Fibroblast of pulmonary artery (primary cell): ENCODE measurements at regions not wholly inside any gene's neighbourhood (a gene's known extent, or its start where the extent isn't known, plus 50 kb on each side); places are given as distances from the start of the nearest gene placed in this dataset.
"Not testable (repeated sequence)": the region's sequence is repeated elsewhere in the genome, so short reads cannot be mapped to it uniquely, and the experiment has no call there.

ENCODE experiments used
- DNase-seq: peaks from one replicate; pipeline ENCODE4 v3.0.0-alpha.2; 2010; ENCODE audit warnings: low read depth
- H3K4me3 ChIP-seq: replicated peaks from 2 replicates; pipeline ENCODE4 v1.5.1; 2011; ENCODE audit warnings: low read depth, mild to moderate bottlenecking, control low read depth, low read length, moderate library complexity
- CTCF ChIP-seq: IDR thresholded peaks from 2 replicates; pipeline ENCODE4 v1.5.1; 2011; ENCODE audit warnings: mild to moderate bottlenecking, control low read depth, low read length, inconsistent platforms; ENCODE audit errors: missing control alignments

DNA sequence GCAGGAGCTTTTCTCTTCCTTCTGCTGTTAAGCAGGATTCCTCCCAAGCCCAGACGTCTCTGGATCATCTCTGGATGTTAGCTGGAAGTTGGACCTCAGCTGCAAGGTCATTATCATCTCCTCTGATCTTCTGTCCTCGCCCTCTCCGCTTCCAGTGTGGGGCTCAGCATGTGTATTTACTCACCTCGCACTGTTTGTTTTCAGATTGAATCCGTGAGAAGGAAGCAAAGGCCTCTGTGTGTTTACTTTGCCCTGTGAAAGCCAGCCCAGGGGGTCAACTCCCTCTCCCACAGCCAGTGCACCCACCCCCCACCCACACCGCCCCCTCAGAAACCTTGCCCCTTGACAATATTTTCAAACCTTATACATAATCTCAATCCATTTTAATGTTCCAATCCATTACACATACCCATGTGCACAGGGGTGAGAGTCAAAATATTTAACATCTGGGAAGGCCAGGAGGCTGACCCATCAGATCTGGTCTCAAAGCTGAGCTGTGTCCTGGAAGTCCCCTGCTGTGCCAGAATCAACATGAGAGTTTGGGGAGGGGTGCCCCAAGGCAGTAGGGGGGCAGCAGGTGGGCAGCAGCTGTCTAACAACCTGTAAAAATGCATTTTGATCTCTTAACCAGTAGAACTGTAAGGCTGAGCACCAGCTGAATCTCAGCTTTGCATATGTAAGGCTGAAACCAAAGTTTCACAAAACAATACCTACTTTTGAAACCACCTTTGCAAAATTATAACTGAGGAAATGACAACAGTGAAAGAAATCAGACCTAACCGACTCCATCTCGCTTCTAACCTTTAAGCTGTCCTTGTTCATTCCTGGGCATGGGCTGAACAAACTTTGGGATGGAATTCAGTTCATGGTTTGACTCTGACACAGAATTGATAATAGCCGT, 157.9 kb downstream of the ZNF664 start:
- no peak overlapping the region for H3K4me3 ChIP-seq
- DNase-seq = no peak
- TF ChIP-seq CTCF = no peak

DNA sequence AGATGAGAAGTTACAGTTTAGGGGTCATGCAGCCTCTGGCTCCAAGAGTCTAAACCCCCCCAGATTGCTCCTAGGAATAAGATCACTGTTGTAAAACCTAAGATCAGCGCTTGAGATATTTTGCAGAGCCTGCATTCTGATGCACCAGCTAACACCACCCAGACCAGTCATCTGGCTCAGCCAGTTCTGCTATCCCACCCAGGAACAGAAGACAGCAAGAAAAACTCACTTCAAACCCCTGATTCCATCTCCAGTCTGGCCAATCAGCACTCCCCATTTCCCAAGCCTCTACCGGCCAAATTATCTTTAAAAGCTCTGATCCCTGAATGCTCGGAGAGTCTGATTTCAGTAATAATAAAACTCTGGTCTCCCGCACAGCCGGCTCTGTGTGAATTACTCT, 158.6 kb downstream of the ZNF664 start:
- no peak overlapping the region for H3K4me3 ChIP-seq
- DNase-seq = no peak
- TF ChIP-seq CTCF = no peak

- no peak for DNase-seq
- no peak overlapping the region for H3K4me3 ChIP-seq
- TF ChIP-seq CTCF = no peak
Observed at GRCh38 chr12:124132530-124132929, 159.5 kb downstream of the ZNF664 start.

DNA sequence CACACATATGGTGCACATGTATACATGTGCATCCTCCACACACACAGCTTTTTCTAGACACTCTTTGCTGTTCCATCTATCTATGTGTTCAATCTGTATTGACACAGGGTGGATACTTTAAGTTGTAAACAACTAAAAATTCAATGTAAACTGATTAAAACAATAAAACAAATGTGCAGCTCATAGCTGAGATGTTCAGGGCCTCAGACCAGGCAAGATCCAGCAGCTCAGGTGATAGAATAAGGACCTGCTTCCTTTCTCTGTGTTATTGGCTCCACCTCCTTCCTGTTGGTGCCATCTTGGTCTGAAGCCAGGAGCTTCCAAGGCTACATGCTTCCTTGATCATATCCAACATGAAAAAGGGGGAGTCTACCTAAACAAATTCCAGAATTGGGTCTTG, 158.1 kb upstream of the RFLNA start:
- DNase-seq = no peak
- no peak overlapping the region for H3K4me3 ChIP-seq
- TF ChIP-seq CTCF = no peak

- no peak for DNase-seq
Observed at GRCh38 chr12:124140944-124141486, 153.9 kb upstream of the RFLNA start.

GRCh38 chr12:124141611-124142010, 153.3 kb upstream of the RFLNA start:
- not testable (repeated sequence) for DNase-seq

More at GRCh38 chr12:124140944-124141486, 153.9 kb upstream of the RFLNA start:
- no peak for TF ChIP-seq CTCF
- no peak overlapping the region for H3K4me3 ChIP-seq

GRCh38 chr12:124142395-124143035, 152.4 kb upstream of the RFLNA start:
- TF ChIP-seq CTCF = no peak
- no peak for DNase-seq
- no peak overlapping the region for H3K4me3 ChIP-seq

More at GRCh38 chr12:124141611-124142010, 153.3 kb upstream of the RFLNA start:
- H3K4me3 ChIP-seq = not testable (repeated sequence)
